ENCODE measurements at regions not wholly inside any gene's neighbourhood (a gene's known extent, or its start where the extent isn't known, plus 50 kb on each side); places are given as distances from the start of the nearest gene placed in this dataset.

DNA sequence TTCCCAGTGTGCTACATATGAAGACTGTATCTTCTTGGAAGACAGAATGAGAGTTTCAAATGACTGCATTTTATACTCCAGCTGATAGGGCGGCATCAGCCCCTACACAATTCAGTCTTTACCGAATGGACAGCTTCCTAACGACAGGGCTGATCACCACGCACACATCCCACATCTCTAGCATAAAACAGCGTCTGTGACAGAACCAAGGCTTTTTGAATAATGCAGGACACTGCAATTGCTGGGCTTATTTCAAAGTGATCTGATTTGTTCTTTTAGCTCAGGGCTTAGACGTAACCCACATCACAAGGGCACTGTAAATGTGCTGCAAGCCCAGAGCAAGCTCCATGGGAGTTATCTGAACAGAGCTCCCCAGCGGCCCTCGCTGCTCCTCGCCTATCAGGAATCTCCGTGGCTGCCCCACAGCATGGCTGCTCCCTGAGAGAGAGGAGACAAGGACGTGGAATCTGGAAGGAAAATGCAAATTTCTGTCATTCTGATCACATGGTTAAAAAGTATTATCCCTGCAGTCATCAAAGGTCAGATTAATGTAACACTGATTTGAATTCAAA lies 158.5 kb upstream of the ALKAL2 start:
- Histone ChIP-seq H3K4me3 (ENCODE audit: control insufficient read depth in 1 of 2, extremely low read depth in 1 of 2, low read length in 1 of 2) (no peak overlapping the region), H3K9me3 (no peaks in the 10 kb centered on the region), H3K36me3 (ENCODE audit: control insufficient read depth in 2 of 2, extremely low read depth in 1 of 2, insufficient read depth in 1 of 2, low read length in 1 of 2) (no peaks in the 10 kb centered on the region), H3K27ac (ENCODE audit: low read length) (no peak overlapping the region), H3K4me1 (ENCODE audit: control insufficient read depth in 1 of 2, extremely low read depth in 1 of 2, insufficient read depth in 2 of 2, low read length in 2 of 2) (peaks cover 4 to 21% of the 10 kb centered on the region in 2 experiments), H3K27me3 (replicated peaks in 1 of 2; ENCODE audit: control insufficient read depth in 2 of 2, extremely low read depth in 1 of 2, insufficient read depth in 2 of 2, low read length in 1 of 2) (peaks cover 0 to 18% of the 10 kb centered on the region in 2 experiments)
- Mint-ChIP-seq H3K27ac (no peak overlapping the region), H3K27me3 (peaks cover 2 to 6% of the 10 kb centered on the region in 2 donors), H3K36me3 (no peaks in the 10 kb centered on the region), H3K4me3 (no peak overlapping the region), H3K4me1 (peaks cover 5 to 11% (median 10%) of the 10 kb centered on the region in 3 donors), H3K9me3 (no peaks in the 10 kb centered on the region)
- DNase-seq, result no peak
- no peak for ATAC-seq (replicated peaks in 1 of 4)
- 80% methylated on average over 10 of the region's 11 CpGs for WGBS (ENCODE audit: insufficient coverage)
- CTCF ChIA-PET, result no interaction called here
- POLR2A ChIA-PET, result no interaction called here

DNA sequence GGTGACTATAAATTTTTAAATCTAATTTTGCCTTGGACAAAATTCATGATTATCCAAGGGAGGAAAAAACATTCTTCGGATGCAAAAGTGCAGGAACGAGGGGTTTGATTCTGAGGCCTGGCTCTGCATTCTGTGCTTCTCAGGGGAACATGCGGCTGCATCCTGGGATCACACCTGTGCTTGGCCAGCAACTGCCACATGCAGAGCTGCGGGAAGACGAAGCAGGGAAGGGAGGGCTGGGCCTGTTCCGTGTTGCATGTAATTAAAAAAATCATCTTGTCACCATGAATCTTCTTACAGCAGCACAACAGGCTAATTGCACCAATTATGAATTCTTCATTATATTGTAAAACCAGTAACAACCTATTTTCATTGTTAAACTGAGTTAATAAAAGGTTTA lies 158.0 kb upstream of the ALKAL2 start:
- H3K27ac ChIP-seq (ENCODE audit: low read length), result no peak overlapping the region
- WGBS (ENCODE audit: insufficient coverage), result 94% methylated on average over 6 of the region's 6 CpGs
- no peak overlapping the region for H3K4me3 Mint-ChIP-seq
- POLR2A ChIA-PET, result no interaction called here
- H3K27me3 ChIP-seq (replicated peaks in 1 of 2; ENCODE audit: control insufficient read depth in 2 of 2, extremely low read depth in 1 of 2, insufficient read depth in 2 of 2, low read length in 1 of 2), result peaks cover 0 to 19% of the 10 kb centered on the region in 2 experiments
- no peak for ATAC-seq (replicated peaks in 1 of 4)
- H3K9me3 ChIP-seq, result no peaks in the 10 kb centered on the region
- no peaks in the 10 kb centered on the region for H3K9me3 Mint-ChIP-seq
- H3K4me1 ChIP-seq (ENCODE audit: control insufficient read depth in 1 of 2, extremely low read depth in 1 of 2, insufficient read depth in 2 of 2, low read length in 2 of 2), result peaks cover 4 to 23% of the 10 kb centered on the region in 2 experiments
- no peaks in the 10 kb centered on the region for H3K36me3 ChIP-seq (ENCODE audit: control insufficient read depth in 2 of 2, extremely low read depth in 1 of 2, insufficient read depth in 1 of 2, low read length in 1 of 2)
- H3K4me3 ChIP-seq (ENCODE audit: control insufficient read depth in 1 of 2, extremely low read depth in 1 of 2, low read length in 1 of 2), result no peak overlapping the region
- peaks cover 5 to 11% (median 10%) of the 10 kb centered on the region in 3 donors for H3K4me1 Mint-ChIP-seq
- DNase-seq, result no peak
- no peak overlapping the region for H3K27ac Mint-ChIP-seq
- CTCF ChIA-PET, result no interaction called here
- peaks cover 0 to 3% of the 10 kb centered on the region in 2 donors for H3K27me3 Mint-ChIP-seq
- H3K36me3 Mint-ChIP-seq, result no peaks in the 10 kb centered on the region

DNA sequence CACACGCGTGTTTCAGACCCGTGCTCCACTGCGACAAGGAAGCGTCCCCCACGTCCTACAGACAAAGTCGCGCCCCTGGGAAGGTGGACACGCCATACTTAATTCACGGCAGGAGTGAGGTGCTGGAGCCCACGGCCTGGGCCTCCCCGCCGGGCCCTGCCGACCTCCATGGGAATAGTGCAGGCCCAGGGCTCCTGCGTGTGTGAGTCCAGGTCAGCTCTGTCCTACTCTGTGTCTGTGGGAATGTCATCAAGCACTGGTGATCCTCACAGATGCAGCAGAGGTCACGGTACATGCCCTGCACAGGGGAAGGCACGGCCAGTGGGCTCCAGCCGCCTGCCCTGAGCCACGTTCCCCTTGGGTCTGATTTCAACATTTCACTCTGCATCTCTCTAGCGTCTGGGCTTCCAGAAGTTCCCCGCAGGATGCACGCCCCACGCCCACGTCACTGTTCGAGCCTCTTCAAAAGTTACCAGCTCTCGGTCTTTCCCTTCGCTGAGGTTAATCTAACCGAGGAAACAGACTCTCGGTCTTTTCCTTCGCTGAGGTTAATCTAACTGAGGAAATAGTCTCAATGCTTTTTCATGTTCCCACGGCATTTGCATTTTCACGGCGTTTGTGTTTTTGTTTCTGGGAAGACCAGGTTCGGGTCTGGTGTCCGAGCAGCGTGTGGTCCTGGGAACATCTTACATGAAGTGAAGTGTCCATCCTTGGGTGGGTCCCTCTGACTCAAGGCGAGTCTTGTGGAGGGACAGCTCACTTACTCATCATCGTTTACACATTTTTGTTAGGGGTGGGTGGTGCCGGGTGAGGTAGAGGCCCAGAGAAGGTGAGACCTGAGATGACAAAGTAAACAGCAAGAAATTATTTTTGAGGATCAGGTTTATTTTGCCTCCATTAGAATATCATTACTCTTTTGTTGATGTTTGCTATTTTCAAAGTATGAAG lies 157.3 kb upstream of the ALKAL2 start:
- H3K4me1 Mint-ChIP-seq, result peaks cover 5 to 12% (median 11%) of the 10 kb centered on the region in 3 donors
- CTCF ChIA-PET, result no interaction called here
- WGBS (ENCODE audit: insufficient coverage), result 81% methylated on average over 31 of the region's 39 CpGs
- H3K36me3 Mint-ChIP-seq, result no peaks in the 10 kb centered on the region
- peaks cover 0 to 3% of the 10 kb centered on the region in 2 donors for H3K27me3 Mint-ChIP-seq
- Histone ChIP-seq H3K9me3 (no peaks in the 10 kb centered on the region), H3K27me3 (replicated peaks in 1 of 2; ENCODE audit: control insufficient read depth in 2 of 2, extremely low read depth in 1 of 2, insufficient read depth in 2 of 2, low read length in 1 of 2) (peaks cover 0 to 19% of the 10 kb centered on the region in 2 experiments), H3K4me1 (ENCODE audit: control insufficient read depth in 1 of 2, extremely low read depth in 1 of 2, insufficient read depth in 2 of 2, low read length in 2 of 2) (peaks cover 4 to 23% of the 10 kb centered on the region in 2 experiments), H3K36me3 (ENCODE audit: control insufficient read depth in 2 of 2, extremely low read depth in 1 of 2, insufficient read depth in 1 of 2, low read length in 1 of 2) (no peaks in the 10 kb centered on the region), H3K4me3 (ENCODE audit: control insufficient read depth in 1 of 2, extremely low read depth in 1 of 2, low read length in 1 of 2) (no peak overlapping the region), H3K27ac (ENCODE audit: low read length) (no peak overlapping the region)
- peak in 29 of 35 experiments; percentile 19 to 71 (median 48) for DNase-seq
- ATAC-seq (replicated peaks in 1 of 4), result peak; percentile 40 to 98 (median 53)
- no peaks in the 10 kb centered on the region for H3K9me3 Mint-ChIP-seq
- H3K4me3 Mint-ChIP-seq, result peak overlapping the region in 2 of 3 donors; percentile 4 to 36
- peak overlapping the region; percentile 3 to 82 for H3K27ac Mint-ChIP-seq
- POLR2A ChIA-PET, result no interaction called here

DNA sequence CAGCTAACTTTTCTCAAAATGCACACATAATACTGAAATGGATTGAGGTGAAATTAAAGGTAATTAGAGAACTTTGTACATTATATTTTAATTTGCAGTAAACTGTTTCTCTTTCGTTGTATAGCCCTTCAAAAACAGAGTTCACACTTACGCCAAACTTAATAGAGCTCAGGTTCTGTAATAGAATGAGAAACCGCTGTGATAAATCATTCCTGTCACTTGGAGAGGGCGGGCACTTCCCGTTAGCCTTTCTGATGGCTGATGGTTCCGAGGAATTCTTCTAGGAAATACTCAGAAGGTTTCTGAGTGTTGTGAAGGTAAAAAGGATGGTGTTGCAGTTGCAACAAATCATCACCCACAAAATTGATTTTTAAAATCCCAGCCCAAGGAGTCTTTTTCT lies 155.8 kb upstream of the ALKAL2 start:
- Histone ChIP-seq H3K4me3 (ENCODE audit: control insufficient read depth in 1 of 2, extremely low read depth in 1 of 2, low read length in 1 of 2) (no peak overlapping the region), H3K4me1 (ENCODE audit: control insufficient read depth in 1 of 2, extremely low read depth in 1 of 2, insufficient read depth in 2 of 2, low read length in 2 of 2) (peaks cover 4 to 26% of the 10 kb centered on the region in 2 experiments), H3K27ac (ENCODE audit: low read length) (no peak overlapping the region), H3K9me3 (no peaks in the 10 kb centered on the region), H3K27me3 (replicated peaks in 1 of 2; ENCODE audit: control insufficient read depth in 2 of 2, extremely low read depth in 1 of 2, insufficient read depth in 2 of 2, low read length in 1 of 2) (peaks cover 0 to 19% of the 10 kb centered on the region in 2 experiments), H3K36me3 (ENCODE audit: control insufficient read depth in 2 of 2, extremely low read depth in 1 of 2, insufficient read depth in 1 of 2, low read length in 1 of 2) (no peaks in the 10 kb centered on the region)
- peaks cover 11 to 19% (median 11%) of the 10 kb centered on the region in 3 donors for H3K4me1 Mint-ChIP-seq
- no peak overlapping the region for H3K4me3 Mint-ChIP-seq
- no peak overlapping the region for H3K27ac Mint-ChIP-seq
- ChIA-PET CTCF (no interaction called here), POLR2A (no interaction called here)
- no peaks in the 10 kb centered on the region for H3K9me3 Mint-ChIP-seq
- H3K27me3 Mint-ChIP-seq, result peaks cover 0 to 3% of the 10 kb centered on the region in 2 donors
- no peaks in the 10 kb centered on the region for H3K36me3 Mint-ChIP-seq
- WGBS (ENCODE audit: insufficient coverage), result 79% methylated on average over 2 of the region's 6 CpGs
- DNase-seq, result no peak
- ATAC-seq (replicated peaks in 1 of 4), result no peak

DNA sequence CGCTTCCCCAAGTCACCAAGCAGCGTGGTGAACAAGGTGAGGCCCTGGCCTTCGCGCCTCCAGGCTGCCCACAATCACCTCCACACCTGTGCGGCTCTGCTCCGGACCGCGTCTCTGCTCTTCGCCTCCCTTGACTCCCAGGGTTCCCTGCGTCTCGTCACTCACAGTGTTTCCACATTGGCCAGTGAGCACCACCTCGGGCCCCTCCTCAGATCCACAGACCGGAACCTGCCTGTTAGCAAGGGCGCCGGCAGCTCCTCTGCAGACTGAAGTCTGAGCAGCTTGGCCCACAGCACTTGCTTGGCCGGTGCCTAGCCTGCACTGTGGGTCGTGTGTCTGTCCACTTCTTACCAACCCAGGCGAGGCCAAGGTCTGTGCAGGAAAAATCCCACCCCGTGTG lies 155.3 kb upstream of the ALKAL2 start:
- POLR2A ChIA-PET, result no interaction called here

DNA sequence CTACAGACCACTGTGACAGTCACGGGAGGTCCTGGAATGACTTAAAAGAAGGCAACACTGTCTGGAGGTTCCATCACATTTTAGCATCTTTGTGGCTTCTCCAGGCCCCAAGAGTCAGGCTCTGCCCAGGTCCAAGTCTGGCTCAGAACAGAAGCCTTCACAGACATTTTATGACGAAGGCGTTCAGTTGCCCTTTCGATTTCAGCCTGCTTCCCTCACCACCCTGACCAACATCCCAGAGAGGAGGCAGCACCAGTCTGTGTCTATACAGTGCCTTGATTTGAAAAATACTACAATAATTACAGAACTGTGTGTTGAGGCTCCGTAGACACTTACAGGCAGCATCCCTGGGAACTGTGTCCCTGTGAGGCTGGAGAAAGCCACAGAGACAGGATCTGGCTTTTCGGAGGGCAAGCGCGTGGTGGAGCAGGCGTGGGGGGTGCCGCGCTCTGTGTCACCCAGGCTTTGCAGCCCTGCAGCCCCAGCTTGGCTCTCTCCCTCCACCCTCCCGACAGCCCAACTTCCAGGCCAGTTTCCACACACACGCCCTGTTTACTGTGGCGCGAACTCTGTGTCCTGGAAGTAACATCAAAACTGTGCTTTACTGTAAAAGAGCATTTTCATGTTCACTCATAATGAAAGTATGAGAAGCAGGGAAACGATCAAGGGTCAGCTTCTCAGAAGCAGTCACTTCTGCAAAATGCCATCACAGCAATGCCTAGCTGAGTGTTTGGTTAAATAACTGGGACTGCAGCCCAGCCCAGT lies 153.5 kb upstream of the ALKAL2 start:
- Mint-ChIP-seq H3K27ac (peak overlapping the region in 1 of 2 donors; percentile 15), H3K27me3 (peaks cover 0 to 3% of the 10 kb centered on the region in 2 donors), H3K4me1 (peaks cover 27 to 36% (median 28%) of the 10 kb centered on the region in 3 donors), H3K9me3 (no peaks in the 10 kb centered on the region), H3K4me3 (no peak overlapping the region), H3K36me3 (no peaks in the 10 kb centered on the region)
- Histone ChIP-seq H3K9me3 (no peaks in the 10 kb centered on the region), H3K27ac (ENCODE audit: low read length) (peak overlapping the region; percentile 7), H3K36me3 (ENCODE audit: control insufficient read depth in 2 of 2, extremely low read depth in 1 of 2, insufficient read depth in 1 of 2, low read length in 1 of 2) (no peaks in the 10 kb centered on the region), H3K4me1 (ENCODE audit: control insufficient read depth in 1 of 2, extremely low read depth in 1 of 2, insufficient read depth in 2 of 2, low read length in 2 of 2) (peaks cover 12 to 47% of the 10 kb centered on the region in 2 experiments), H3K4me3 (ENCODE audit: control insufficient read depth in 1 of 2, extremely low read depth in 1 of 2, low read length in 1 of 2) (no peak overlapping the region), H3K27me3 (replicated peaks in 1 of 2; ENCODE audit: control insufficient read depth in 2 of 2, extremely low read depth in 1 of 2, insufficient read depth in 2 of 2, low read length in 1 of 2) (peaks cover 0 to 9% of the 10 kb centered on the region in 2 experiments)
- POLR2A ChIA-PET, result no interaction called here
- CTCF ChIA-PET, result no interaction called here
- WGBS (ENCODE audit: insufficient coverage), result 78% methylated on average over 8 of the region's 16 CpGs
- no peak for DNase-seq
- ATAC-seq (replicated peaks in 1 of 4), result no peak

More for the DNA sequence above, 155.3 kb upstream of the ALKAL2 start:
- Histone ChIP-seq H3K4me3 (ENCODE audit: control insufficient read depth in 1 of 2, extremely low read depth in 1 of 2, low read length in 1 of 2) (no peak overlapping the region), H3K9me3 (no peaks in the 10 kb centered on the region), H3K36me3 (ENCODE audit: control insufficient read depth in 2 of 2, extremely low read depth in 1 of 2, insufficient read depth in 1 of 2, low read length in 1 of 2) (no peaks in the 10 kb centered on the region), H3K27me3 (replicated peaks in 1 of 2; ENCODE audit: control insufficient read depth in 2 of 2, extremely low read depth in 1 of 2, insufficient read depth in 2 of 2, low read length in 1 of 2) (peaks cover 0 to 19% of the 10 kb centered on the region in 2 experiments), H3K4me1 (ENCODE audit: control insufficient read depth in 1 of 2, extremely low read depth in 1 of 2, insufficient read depth in 2 of 2, low read length in 2 of 2) (peaks cover 4 to 30% of the 10 kb centered on the region in 2 experiments), H3K27ac (ENCODE audit: low read length) (no peak overlapping the region)
- Mint-ChIP-seq H3K27me3 (peaks cover 0 to 3% of the 10 kb centered on the region in 2 donors), H3K4me1 (peaks cover 15 to 24% (median 17%) of the 10 kb centered on the region in 3 donors), H3K4me3 (no peak overlapping the region), H3K9me3 (no peaks in the 10 kb centered on the region), H3K36me3 (no peaks in the 10 kb centered on the region), H3K27ac (peak overlapping the region in 1 of 2 donors; percentile 65)
- CTCF ChIA-PET, result no interaction called here
- ATAC-seq (replicated peaks in 1 of 4) (no peak), DNase-seq (no peak)
- WGBS (ENCODE audit: insufficient coverage), result 94% methylated on average over 16 of the region's 19 CpGs

All from T-cell (primary cell).